ENCODE measurements at regions not wholly inside any gene's neighbourhood (a gene's known extent, or its start where the extent isn't known, plus 50 kb on each side); places are given as distances from the start of the nearest gene placed in this dataset.
"Not testable (repeated sequence)": the region's sequence is repeated elsewhere in the genome, so short reads cannot be mapped to it uniquely, and the experiment has no call there.

- DNase-seq (ENCODE audit: low read depth in 4 of 4, low spot score in 3 of 4), result no peak
Measured at GRCh38 chr13:70817576-70817975, 709.3 kb upstream of the KLHL1 start.

GRCh38 chr13:70816853-70817252, 708.6 kb upstream of the KLHL1 start:
- DNase-seq (ENCODE audit: low read depth in 4 of 4, low spot score in 3 of 4), result no peak

GRCh38 chr13:70814684-70815083, 706.4 kb upstream of the KLHL1 start:
- no peak for DNase-seq (ENCODE audit: low read depth in 4 of 4, low spot score in 3 of 4)

GRCh38 chr13:70812481-70812880, 704.2 kb upstream of the KLHL1 start:
- DNase-seq (ENCODE audit: low read depth in 4 of 4, low spot score in 3 of 4), result no peak

- DNase-seq (ENCODE audit: low read depth in 4 of 4, low spot score in 3 of 4), result no peak
Measured at GRCh38 chr13:70809588-70809987, 701.3 kb upstream of the KLHL1 start.

GRCh38 chr13:70798385-70798784, 690.1 kb upstream of the KLHL1 start:
- no peak for DNase-seq (ENCODE audit: low read depth in 4 of 4, low spot score in 3 of 4)

GRCh38 chr13:70795484-70795883, 687.2 kb upstream of the KLHL1 start:
- DNase-seq (ENCODE audit: low read depth in 4 of 4, low spot score in 3 of 4), result no peak

GRCh38 chr13:70792121-70792520, 683.9 kb upstream of the KLHL1 start:
- DNase-seq (ENCODE audit: low read depth in 4 of 4, low spot score in 3 of 4), result no peak

- no peak for DNase-seq (ENCODE audit: low read depth in 4 of 4, low spot score in 3 of 4)
Measured at GRCh38 chr13:70789751-70790150, 681.5 kb upstream of the KLHL1 start.

- DNase-seq (ENCODE audit: low read depth in 4 of 4, low spot score in 3 of 4), result no peak
Measured at GRCh38 chr13:70788074-70788473, 679.8 kb upstream of the KLHL1 start.

- DNase-seq (ENCODE audit: low read depth in 4 of 4, low spot score in 3 of 4), result no peak
Measured at GRCh38 chr13:70784207-70784989, 676.1 kb upstream of the KLHL1 start.

GRCh38 chr13:70769817-70770216, 661.6 kb upstream of the KLHL1 start:
- DNase-seq (ENCODE audit: low read depth in 4 of 4, low spot score in 3 of 4), result no peak

- no peak for DNase-seq (ENCODE audit: low read depth in 4 of 4, low spot score in 3 of 4)
Measured at GRCh38 chr13:70758932-70759331, 650.7 kb upstream of the KLHL1 start.

GRCh38 chr13:70756088-70756487, 647.8 kb upstream of the KLHL1 start:
- DNase-seq (ENCODE audit: low read depth in 4 of 4, low spot score in 3 of 4), result no peak

- DNase-seq (ENCODE audit: low read depth in 4 of 4, low spot score in 3 of 4), result no peak
Measured at GRCh38 chr13:70755456-70755855, 647.2 kb upstream of the KLHL1 start.

GRCh38 chr13:70747262-70747661, 639.0 kb upstream of the KLHL1 start:
- no peak for DNase-seq (ENCODE audit: low read depth in 4 of 4, low spot score in 3 of 4)

GRCh38 chr13:70746469-70746868, 638.2 kb upstream of the KLHL1 start:
- DNase-seq (ENCODE audit: low read depth in 4 of 4, low spot score in 3 of 4), result not testable (repeated sequence)

GRCh38 chr13:70736622-70737317, 628.5 kb upstream of the KLHL1 start:
- DNase-seq (ENCODE audit: low read depth in 4 of 4, low spot score in 3 of 4), result no peak

GRCh38 chr13:70732611-70733010, 624.4 kb upstream of the KLHL1 start:
- DNase-seq (ENCODE audit: low read depth in 4 of 4, low spot score in 3 of 4), result no peak

GRCh38 chr13:70729369-70729768, 621.1 kb upstream of the KLHL1 start:
- DNase-seq (ENCODE audit: low read depth in 4 of 4, low spot score in 3 of 4), result no peak

- no peak for DNase-seq (ENCODE audit: low read depth in 4 of 4, low spot score in 3 of 4)
Measured at GRCh38 chr13:70723732-70724131, 615.5 kb upstream of the KLHL1 start.

- DNase-seq (ENCODE audit: low read depth in 4 of 4, low spot score in 3 of 4), result no peak
Measured at GRCh38 chr13:70720386-70720785, 612.1 kb upstream of the KLHL1 start.

All from right renal pelvis (tissue), 4 donors.